Left renal pelvis (tissue), 4 donors: ENCODE measurements at regions not wholly inside any gene's neighbourhood (a gene's known extent, or its start where the extent isn't known, plus 50 kb on each side); places are given as distances from the start of the nearest gene placed in this dataset.

Experiments used
- DNase-seq, 4 donors: peaks; one replicate each; pipeline ENCODE4 v3.0.0-alpha.2; 2013; ENCODE audit warnings: low read depth in 4 of 4, low spot score in 3 of 4

- DNase-seq: no peak
Observed at GRCh38 chr15:85847031-85847430, 52.3 kb upstream of the KLHL25 start.

DNA sequence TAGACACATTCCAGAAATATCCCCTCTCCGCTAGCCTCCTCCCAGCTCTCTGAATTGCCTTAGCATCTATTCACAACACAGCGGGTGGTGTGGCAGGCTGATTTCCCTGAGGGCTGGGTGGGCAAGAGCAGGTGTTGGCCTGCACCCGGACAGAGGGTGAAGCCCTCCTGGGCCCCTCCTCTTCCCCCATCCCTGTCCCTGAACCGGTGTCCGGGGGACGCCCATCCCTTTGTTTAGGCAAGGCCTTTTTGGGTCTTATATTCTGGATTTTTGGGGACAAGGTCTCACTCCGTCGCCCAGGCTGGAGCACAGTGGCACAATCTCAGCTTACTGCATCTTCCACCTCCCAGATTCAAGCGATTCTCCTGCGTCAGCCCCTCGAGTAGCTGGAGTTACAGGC is 55.2 kb upstream of the KLHL25 start:
- no peak for DNase-seq

DNA sequence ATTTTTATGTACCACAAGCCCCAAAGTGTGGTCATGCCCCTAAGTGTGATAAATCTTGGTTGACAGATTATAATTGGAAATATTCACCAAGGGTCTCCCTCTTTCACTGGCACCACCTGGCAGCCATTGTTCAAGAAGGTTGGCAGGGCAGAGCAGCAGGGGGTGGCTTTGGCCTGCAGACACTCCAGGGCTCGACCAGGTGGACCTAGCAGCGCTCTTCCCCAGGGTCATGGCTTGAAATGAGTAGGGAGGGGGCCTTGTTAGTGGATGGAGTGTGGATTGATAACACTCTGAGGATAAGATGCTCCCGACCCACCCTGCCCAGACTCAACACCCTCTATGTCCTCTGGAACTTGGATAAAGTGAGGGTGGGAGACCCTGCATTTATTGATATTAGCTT is 58.2 kb upstream of the KLHL25 start:
- no peak for DNase-seq

GRCh38 chr15:85854345-85855097 is 59.8 kb upstream of the KLHL25 start:
- peak in 1 of 4 donors; percentile 54 for DNase-seq

DNA sequence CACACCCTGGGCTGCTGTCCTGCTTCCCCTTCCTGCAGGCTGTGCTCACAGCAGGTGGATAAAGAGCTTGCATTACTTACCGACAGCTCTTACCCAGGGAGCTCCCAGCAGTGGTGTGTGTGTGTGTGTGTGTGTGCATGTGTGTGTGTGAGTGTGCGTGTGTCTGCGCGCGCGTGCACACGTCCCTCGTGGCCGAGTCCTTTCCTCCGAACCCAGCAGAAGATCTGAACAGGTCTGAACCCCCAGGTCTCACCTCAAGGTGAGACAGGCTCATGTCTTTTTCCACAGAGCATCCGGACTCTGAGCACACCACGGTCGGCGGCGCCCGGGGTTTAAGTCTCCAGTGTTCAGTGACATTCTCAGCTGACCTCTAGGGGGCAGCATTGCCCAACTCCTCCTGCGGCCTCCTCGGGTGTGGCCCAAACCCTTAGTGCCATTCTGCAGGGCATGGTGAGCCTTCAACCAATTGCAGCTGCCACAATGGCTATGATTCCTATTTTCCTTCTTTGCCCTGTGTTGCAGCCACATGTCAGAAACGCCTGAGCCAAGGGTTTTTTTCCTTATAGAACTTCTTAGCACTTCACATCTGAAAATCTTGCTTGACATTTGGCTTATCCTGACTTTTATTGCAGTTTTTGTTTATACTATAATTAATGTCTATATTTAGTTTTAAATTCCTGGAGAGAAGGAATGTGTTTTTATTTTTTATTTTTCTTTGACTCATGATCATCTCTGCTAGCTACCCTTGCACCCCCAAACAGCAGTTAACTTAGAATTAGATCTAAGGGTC is 64.1 kb upstream of the KLHL25 start:
- DNase-seq: peak in 2 of 4 donors; percentile 20 to 32

DNA sequence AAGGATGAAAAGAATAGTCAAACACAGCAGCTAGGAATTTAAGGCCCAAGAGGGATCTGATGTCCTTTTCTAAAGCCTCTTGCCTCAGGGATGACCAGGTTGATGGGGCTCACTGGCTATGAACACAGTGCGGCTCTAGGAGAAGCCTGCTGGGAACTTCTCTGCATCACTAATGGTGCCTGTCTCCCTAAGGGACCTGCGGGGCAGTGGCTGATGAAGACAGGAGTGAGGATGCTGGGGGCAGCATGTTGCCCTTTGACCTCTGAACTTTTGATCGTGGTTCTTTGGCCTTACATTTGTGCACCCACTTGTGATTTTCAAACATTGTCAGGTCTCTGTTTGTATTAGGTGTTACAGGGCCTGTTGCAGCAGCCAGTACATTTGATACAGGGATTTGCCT is 64.9 kb upstream of the KLHL25 start:
- no peak for DNase-seq

DNA sequence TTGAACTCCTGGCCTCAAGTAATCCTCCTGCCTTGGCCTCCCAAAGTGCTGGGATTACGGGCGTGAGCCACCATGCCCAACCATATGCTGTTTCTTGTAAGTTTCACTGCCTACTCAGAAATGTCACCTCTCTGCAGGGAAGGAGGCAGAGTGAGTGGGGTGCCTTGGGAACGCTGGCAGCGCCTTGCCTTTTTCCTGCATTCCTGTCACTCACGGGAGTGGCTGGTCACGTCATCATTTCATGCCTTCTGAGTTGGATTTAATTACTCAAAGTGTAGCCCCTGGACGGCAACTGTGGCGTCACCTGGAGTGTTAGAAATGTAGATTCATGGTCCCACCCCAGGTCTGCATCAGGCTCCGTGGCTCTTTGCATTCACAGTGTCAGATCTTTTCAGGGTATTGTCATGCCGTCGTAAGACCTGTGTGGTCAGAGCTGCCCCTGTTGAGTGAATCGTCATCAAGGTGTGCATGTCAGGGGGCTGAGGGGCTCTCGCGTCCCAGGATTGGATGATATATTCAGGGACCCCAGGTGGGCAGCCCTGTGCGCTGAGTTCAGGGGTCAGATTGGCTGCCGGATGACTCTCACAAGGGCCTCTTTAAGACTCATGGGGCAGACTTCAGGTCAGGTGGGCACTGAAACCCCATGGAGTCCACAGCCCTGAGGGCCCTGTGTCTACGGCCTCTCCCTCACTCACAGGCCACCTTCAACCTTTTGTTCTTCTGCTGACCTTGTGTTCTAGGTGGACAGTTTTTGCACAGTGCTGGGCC is 65.9 kb upstream of the KLHL25 start:
- no peak for DNase-seq

- DNase-seq: peak in 2 of 4 donors; percentile 28 to 30
Observed at GRCh38 chr15:85865070-85865684, 70.5 kb upstream of the KLHL25 start.

DNA sequence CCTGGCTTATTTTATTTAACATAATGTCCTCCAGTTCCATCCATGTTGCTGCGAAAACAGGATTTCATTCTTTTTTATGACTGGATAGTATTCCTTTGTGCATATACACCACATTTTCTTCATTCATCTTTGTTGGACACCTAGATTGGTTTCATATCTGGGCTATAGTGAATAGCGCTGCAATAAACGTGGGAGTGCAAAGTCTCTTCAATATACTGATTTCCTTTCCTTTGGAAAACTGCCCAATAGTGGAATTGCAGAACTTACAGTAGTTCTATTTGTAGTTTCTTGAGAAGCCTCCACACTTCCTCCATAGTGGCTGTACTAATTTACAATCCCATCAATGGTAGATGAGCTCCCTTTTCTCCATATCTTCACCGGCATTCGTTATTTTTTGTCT is 72.5 kb upstream of the KLHL25 start:
- DNase-seq: no peak

DNA sequence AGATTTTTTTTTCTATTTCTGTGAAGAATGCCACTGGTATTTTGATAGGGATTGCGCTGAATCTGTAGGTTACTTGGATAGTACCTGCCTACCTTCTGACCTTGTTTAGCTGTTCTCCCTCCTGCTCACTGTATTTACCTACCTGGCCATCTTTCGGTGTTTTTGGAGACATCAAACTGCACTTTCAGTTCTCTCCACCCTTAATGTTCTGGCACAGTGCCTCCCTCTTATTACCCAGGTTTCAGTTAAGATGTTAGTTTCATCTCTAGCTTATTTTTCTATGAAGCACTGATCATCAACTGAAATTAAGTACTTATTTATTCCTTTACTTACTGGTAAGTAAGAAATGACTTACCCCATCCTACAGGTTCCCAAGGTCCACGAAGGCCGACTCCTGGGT is 74.4 kb upstream of the KLHL25 start:
- no peak for DNase-seq

GRCh38 chr15:85870216-85871014 is 75.7 kb upstream of the KLHL25 start:
- no peak for DNase-seq

DNA sequence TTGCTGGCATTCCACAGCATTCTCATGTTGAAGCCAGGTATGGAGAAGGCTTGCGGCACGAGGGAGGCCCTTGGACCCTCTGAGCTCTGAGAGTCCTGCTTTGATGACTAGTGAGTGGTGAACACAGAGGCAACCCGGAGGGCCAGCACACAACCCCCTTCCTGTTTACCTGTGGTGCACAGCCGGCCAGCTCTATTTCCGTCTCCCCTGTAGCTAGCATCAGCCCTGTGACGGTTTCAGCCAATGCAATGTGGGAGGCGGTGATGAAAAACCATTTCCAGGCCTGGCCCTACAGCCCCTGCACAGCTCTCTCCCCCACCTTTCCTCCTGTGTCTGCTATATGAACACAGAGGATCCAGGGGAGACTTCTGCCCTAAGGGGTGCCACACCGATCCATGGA is 76.8 kb upstream of the KLHL25 start:
- DNase-seq: no peak

DNA sequence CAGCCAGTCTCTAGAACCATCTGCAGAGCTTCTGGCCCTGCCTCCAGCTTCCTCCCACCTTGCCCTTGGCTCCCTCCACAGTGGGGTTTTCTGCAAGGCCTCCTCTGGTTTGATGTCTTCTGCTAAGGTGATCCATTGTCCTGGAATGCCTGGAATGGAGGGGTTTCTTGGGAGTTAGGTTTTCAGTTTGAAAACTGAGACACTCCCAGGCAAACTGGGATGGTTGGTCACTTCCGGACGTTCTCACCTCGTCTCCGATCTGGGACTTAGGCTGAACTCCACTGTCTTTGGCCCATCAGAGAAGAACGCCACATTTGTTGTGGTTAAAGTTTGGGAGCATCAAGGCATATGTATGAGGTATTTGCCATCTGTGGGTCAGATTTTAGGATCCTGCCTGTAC is 77.4 kb upstream of the KLHL25 start:
- DNase-seq: no peak

- no peak for DNase-seq
Observed at GRCh38 chr15:85874236-85874635, 79.5 kb upstream of the KLHL25 start.

- no peak for DNase-seq
Observed at GRCh38 chr15:85875756-85876155, 81.0 kb upstream of the KLHL25 start.

DNA sequence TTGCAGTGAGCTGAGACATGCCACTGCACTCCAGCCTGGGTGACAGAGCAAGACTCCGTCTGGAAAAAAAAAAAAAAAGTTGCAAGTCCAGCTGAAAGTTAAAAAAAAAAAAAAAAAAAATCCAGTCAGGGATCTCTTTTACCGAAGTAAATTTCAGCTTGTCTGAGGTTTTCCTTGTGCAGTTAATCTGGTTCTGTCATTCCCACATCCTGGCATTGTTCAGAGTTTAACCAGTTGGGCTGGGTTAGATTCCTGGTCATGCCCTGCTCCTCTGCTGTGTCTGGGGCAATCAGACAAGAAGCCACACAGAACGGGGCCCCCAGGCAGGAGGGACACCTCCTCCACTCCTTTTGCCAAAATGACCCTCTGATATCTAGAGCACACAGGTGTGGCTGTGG is 84.1 kb upstream of the KLHL25 start:
- DNase-seq: no peak

- DNase-seq: no peak
Observed at GRCh38 chr15:85879334-85880163, 84.8 kb upstream of the KLHL25 start.

DNA sequence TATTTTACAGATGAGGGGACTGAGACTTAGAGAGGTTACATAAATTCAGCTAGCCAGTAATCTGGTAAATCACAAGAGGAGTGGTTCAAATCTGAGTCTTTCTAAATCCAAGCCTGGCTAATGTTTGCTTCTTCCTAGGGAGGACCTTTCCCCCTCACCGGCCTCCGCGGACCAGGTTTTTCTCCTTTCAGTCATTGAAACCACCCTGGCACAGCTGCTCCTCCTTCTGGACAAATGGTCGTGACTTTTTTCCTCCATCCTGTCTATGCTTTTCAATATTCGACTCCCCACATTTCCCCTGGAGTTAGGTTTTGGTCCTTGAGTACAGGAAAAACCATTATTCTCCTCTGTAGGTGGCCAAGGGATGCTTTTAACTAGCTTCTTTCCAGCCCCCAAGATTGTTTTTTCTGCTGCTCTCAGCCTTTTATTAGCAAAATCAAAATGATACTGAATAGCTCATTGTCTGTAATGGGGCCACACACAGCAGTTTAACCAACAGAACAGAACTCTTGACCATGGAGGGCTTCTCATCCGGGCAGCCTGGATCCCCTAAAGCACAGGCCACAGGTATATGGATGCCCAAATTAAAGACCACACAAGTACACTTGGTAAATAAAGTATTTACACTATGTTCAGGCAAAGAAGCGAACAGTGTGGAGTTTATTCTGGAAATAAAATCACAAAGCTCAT is 85.9 kb upstream of the KLHL25 start:
- no peak for DNase-seq

- no peak for DNase-seq
Observed at GRCh38 chr15:85886309-85886811, 91.6 kb upstream of the KLHL25 start.
